HG02763 (cell line): ENCODE measurements at regions not wholly inside any gene's neighbourhood (a gene's known extent, or its start where the extent isn't known, plus 50 kb on each side); places are given as distances from the start of the nearest gene placed in this dataset.

Experiments
- ATAC-seq: cut with Tn5 transposase; IDR thresholded peaks from one replicate; pipeline ENCODE4 v1.9.1; 2021; ENCODE audit warnings: mild to moderate bottlenecking, moderate library complexity; ENCODE audit not compliant: unreplicated experiment

DNA sequence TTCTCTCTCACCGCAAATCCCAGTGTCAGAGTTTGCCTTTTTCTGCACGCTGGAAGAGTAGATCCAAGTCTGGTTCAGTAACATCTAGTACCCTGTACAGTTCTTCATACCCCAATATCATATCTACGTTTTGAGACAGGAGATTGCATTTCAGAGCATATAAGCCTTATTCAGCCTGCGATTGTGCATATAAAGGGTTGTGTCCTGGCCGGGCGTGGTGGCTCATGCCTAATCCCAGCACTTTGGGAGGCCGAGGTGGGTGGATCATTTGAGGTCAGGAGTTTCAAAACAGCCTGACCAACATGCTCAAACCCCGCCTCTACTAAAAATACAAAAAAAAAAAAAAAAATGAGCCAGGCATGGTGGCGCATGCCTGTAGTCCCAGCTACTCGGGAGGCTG lies 104.9 kb downstream of the MTNR1B start:
- no peak for ATAC-seq

DNA sequence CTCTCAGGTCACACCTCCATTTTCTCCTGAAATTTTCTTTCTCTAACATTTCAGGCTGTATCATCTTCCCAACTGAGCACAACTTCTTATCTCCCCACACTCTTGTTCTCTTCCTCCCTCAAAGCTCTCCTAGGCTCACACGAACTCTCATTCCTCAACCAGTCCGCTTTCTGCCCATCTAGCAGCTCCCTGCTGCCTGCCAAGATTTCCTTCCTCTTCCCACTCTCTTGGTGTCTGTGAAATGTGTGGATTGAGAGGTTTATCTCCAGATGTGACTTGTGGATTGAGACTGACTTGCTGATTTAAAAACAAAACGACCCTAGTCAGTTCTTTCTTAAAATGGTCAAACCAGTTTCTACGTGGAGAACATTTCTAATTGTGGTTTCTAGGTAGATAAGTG lies 106.3 kb downstream of the MTNR1B start:
- no peak for ATAC-seq

GRCh38 chr11:93080146-93080759 lies 110.8 kb downstream of the MTNR1B start:
- no peak for ATAC-seq

DNA sequence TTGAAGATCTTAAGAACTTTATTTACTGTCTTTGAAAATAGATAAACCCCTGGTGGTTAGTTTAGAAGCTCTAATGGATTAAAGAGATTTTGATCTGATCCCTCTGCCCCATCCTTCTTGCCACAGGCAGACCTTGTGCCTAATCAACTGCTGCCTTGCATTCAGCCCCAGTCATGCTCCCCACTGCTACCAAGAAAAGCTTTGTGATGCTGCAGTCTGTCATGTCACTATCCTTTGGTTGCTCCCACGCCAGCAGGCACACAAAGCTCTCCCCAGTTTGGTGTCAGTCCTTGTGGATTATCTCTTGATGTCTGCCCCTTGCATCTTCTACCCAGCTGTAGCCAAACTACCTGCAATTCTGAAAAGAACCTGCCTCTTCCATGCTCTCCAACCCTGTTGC lies 112.2 kb downstream of the MTNR1B start:
- ATAC-seq: no peak

DNA sequence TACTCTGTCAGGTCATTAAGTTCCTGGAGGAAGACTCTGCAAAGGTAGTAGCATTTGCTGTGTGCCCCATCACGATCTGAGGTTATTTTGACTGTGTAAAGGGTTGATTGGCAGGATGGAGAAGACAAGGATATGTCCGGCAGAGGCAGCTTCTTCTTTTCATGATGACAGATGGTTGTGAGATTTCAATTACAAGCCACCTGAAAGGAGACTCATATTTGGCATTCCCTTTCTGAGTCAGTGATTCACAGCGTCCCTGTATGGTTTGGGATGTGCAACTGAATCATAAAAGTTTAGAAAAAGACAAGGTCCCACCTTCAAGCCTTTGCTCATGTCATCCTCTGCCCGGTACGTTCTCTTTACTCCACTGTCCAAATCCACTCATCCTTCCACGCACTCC lies 113.4 kb downstream of the MTNR1B start:
- ATAC-seq: no peak

DNA sequence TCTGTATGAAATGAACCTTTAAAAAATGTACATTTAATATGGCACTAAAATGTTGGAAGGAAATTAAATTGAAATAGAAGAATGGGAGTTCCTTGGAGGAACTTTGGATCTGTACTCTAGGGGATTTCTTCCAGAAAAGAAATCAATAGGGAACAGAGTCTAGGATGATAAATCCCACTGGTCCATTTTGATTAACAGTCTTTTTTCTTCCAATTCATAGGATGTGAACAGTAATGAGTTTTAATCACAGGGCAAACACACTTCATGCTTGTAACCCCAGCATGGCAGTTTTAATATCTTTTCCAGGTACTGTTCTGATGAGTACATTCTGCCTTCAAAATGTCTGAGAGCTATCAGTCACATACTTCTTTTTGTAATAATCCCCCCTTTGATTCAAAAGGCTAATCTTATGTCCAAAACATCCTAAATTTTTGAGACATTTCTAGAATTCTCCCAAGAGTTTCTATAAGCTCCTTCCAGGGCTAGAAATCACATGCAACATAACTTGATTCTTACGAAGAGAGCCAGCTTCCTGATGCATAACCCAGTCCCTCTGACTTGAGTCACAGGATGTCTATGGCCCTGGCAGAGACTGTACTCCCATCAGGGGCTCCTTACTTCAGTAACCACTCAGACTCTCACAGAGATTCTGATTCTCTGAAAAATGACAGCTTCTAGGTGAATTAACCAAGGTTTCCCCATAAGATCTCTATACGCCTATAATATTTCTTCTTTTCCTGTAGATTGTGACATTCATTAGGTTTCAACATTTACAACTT lies 112.9 kb downstream of the SLC36A4 start:
- ATAC-seq: no peak

GRCh38 chr11:93089474-93090102 lies 108.2 kb downstream of the SLC36A4 start:
- ATAC-seq: peak; percentile 56
